Endodermal cell (in vitro differentiated cells): ENCODE measurements at regions not wholly inside any gene's neighbourhood (a gene's known extent, or its start where the extent isn't known, plus 50 kb on each side); places are given as distances from the start of the nearest gene placed in this dataset.

Experiments used
- DNase-seq: peaks from one replicate; pipeline ENCODE4 v3.0.0-alpha.2; 2017
- H3K27ac ChIP-seq: 2 replicates; pipeline ENCODE4 v1.5.1; 2013; ENCODE audit warnings: mild to moderate bottlenecking, low read depth, low read length, moderate library complexity
- H3K27me3 ChIP-seq: 2 replicates; pipeline ENCODE4 v1.6.1; 2013; ENCODE audit warnings: mild to moderate bottlenecking, low read length, moderate library complexity; ENCODE audit not compliant: insufficient read depth, control insufficient read depth, poor library complexity, severe bottlenecking
- H3K36me3 ChIP-seq: 2 replicates; pipeline ENCODE4 v1.7.0; 2013; ENCODE audit warnings: mild to moderate bottlenecking, low read length, moderate library complexity; ENCODE audit not compliant: control insufficient read depth, insufficient read depth
- H3K4me1 ChIP-seq: one replicate; pipeline ENCODE4 v1.7.0; 2013; ENCODE audit warnings: low read length; ENCODE audit not compliant: control insufficient read depth, insufficient read depth
- H3K4me3 ChIP-seq: 2 replicates; pipeline ENCODE4 v1.5.1; 2013; ENCODE audit warnings: mild to moderate bottlenecking, low read length, moderate library complexity
- H3K9ac ChIP-seq: 2 replicates; pipeline ENCODE4 v1.6.1; 2013; ENCODE audit warnings: mild to moderate bottlenecking, low read length, moderate library complexity; ENCODE audit not compliant: poor library complexity, severe bottlenecking; ENCODE audit errors: extremely low read depth
- H3K9me3 ChIP-seq: 2 replicates; pipeline ENCODE4 v1.6.1; 2013; ENCODE audit warnings: mild to moderate bottlenecking, low read length, moderate library complexity; ENCODE audit not compliant: control insufficient read depth
- H3K27ac Mint-ChIP-seq: 2 replicates; pipeline ENCODE4 v1.8.0; 2020; ENCODE audit warnings: mixed read lengths
- H3K27me3 Mint-ChIP-seq: 2 replicates; pipeline ENCODE4 v1.8.0; 2021; ENCODE audit warnings: mild to moderate bottlenecking, mixed read lengths; ENCODE audit not compliant: insufficient read depth
- H3K36me3 Mint-ChIP-seq: 2 replicates; pipeline ENCODE4 v1.8.0; 2020; ENCODE audit warnings: low read depth, mixed read lengths
- H3K4me1 Mint-ChIP-seq: 2 replicates; pipeline ENCODE4 v1.8.0; 2020; ENCODE audit warnings: mixed read lengths
- H3K4me3 Mint-ChIP-seq: 2 replicates; pipeline ENCODE4 v1.8.0; 2020; ENCODE audit warnings: mild to moderate bottlenecking, moderate library complexity, mixed read lengths
- H3K9me3 Mint-ChIP-seq: 2 replicates; pipeline ENCODE4 v1.8.0; 2020; ENCODE audit warnings: mild to moderate bottlenecking, mixed read lengths
- WGBS, 2 experiments: methylation state at CpG; one replicate each; pipeline versions ENCODE4 v1.1.5 to v1.1.7; 2013; ENCODE audit warnings: missing lambda C conversion rate in 2 of 2, mixed read lengths in 1 of 2; ENCODE audit not compliant: insufficient coverage in 1 of 2, insufficient read length in 1 of 2; 5-methylcytosine and 5-hydroxymethylcytosine counted together
- TF ChIP-seq, protein P1 (sequence below): fragments of 200-600 bp; sonication (generic); conservative IDR thresholded peaks from 2 replicates; pipeline ENCODE4 v1.5.0; 2021; ENCODE audit warnings: antibody characterized with exemption, mild to moderate bottlenecking

DNA sequence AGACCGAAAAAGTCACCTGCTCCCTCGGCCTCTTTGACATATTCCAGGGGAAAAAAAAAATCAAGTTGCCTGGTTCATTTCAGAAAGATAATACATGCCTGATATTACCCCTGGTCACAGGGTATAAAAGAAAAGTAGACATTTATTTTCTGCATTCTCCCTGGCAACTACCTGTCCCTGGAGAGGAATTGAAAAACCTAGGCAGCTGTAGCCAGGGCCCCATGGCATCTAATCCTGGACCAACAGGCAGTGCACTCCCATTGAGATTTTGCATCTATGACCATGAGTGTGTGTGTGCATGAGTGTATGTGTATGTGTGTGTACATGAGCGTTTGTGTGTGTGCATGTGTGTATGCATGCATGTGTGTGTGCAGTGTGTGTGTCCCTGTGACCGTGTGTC, 338.2 kb upstream of the PFKP start:
- no peaks in the 10 kb centered on the region for H3K27me3 Mint-ChIP-seq
- Histone ChIP-seq H3K36me3 (no peaks in the 10 kb centered on the region), H3K27me3 (no peaks in the 10 kb centered on the region), H3K4me3 (no peak overlapping the region), H3K4me1 (no peaks in the 10 kb centered on the region), H3K9ac (no peak overlapping the region), H3K27ac (no peak overlapping the region), H3K9me3 (no peaks in the 10 kb centered on the region)
- no peaks in the 10 kb centered on the region for H3K36me3 Mint-ChIP-seq
- WGBS, 2 experiments: 87 to 94% methylated on average over 2 to 4 of the region's 4 CpGs
- H3K4me3 Mint-ChIP-seq: no peak overlapping the region
- H3K27ac Mint-ChIP-seq: no peak overlapping the region
- H3K9me3 Mint-ChIP-seq: no peaks in the 10 kb centered on the region
- no peak for DNase-seq
- H3K4me1 Mint-ChIP-seq: no peaks in the 10 kb centered on the region
- TF ChIP-seq, protein P1, sequence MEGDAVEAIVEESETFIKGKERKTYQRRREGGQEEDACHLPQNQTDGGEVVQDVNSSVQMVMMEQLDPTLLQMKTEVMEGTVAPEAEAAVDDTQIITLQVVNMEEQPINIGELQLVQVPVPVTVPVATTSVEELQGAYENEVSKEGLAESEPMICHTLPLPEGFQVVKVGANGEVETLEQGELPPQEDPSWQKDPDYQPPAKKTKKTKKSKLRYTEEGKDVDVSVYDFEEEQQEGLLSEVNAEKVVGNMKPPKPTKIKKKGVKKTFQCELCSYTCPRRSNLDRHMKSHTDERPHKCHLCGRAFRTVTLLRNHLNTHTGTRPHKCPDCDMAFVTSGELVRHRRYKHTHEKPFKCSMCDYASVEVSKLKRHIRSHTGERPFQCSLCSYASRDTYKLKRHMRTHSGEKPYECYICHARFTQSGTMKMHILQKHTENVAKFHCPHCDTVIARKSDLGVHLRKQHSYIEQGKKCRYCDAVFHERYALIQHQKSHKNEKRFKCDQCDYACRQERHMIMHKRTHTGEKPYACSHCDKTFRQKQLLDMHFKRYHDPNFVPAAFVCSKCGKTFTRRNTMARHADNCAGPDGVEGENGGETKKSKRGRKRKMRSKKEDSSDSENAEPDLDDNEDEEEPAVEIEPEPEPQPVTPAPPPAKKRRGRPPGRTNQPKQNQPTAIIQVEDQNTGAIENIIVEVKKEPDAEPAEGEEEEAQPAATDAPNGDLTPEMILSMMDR: no peak

DNA sequence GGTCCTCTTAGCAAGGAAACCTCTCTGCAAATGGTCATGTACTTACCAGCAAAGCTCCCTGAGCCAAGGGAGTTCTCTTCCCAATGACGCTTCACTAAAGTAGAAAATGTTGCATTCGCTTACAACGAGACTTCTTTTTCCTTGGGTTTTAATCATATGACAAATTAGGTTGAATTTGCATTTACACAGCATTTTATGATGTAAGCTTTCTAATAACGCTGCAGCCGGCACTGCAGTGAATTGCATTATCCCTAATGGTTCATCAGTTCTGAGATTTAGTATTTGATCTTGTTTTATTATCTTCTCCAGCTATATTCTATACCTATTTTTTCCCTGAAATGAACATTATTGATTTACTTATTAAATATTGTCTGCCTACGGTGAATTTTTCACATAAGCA, 339.3 kb upstream of the PFKP start:
- Histone ChIP-seq H3K4me1 (no peaks in the 10 kb centered on the region), H3K27ac (no peak overlapping the region), H3K9me3 (no peaks in the 10 kb centered on the region), H3K27me3 (no peaks in the 10 kb centered on the region), H3K4me3 (no peak overlapping the region), H3K9ac (no peak overlapping the region), H3K36me3 (no peaks in the 10 kb centered on the region)
- no peaks in the 10 kb centered on the region for H3K4me1 Mint-ChIP-seq
- H3K27me3 Mint-ChIP-seq: no peaks in the 10 kb centered on the region
- H3K36me3 Mint-ChIP-seq: no peaks in the 10 kb centered on the region
- no peak overlapping the region for H3K27ac Mint-ChIP-seq
- DNase-seq: no peak
- no peaks in the 10 kb centered on the region for H3K9me3 Mint-ChIP-seq
- TF ChIP-seq, protein P1: no peak
- 97% methylated on average over 3 to 6 of the region's 6 CpGs for WGBS, 2 experiments
- no peak overlapping the region for H3K4me3 Mint-ChIP-seq

DNA sequence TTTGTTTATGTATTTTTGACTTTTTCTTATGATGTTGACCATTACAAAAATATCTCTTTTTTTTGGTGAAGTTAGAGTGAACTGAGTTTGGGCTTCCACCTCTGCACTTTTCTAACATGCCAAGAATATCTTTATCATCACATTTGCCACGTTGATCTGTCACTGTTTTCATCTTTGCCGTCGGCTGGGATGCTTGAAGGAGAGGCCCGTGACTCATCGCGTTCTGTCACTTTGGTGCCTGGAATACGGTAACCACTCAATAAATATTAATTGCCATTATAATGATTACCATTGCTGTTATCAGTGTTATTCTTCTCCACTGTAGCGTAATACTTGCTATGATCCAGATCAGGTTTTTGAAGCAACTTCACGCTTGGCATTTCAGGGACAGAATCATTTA, 350.8 kb upstream of the PFKP start:
- Mint-ChIP-seq H3K27me3 (no peaks in the 10 kb centered on the region), H3K36me3 (no peaks in the 10 kb centered on the region), H3K27ac (no peak overlapping the region), H3K4me1 (peaks cover 7% of the 10 kb centered on the region), H3K4me3 (no peak overlapping the region), H3K9me3 (peaks cover 2% of the 10 kb centered on the region)
- whole genome bisulfite sequencing, 2 experiments: 91 to 95% methylated on average over 8 to 9 of the region's 9 CpGs
- TF ChIP-seq, protein P1: no peak
- no peak for DNase-seq
- H3K4me1 ChIP-seq: no peaks in the 10 kb centered on the region
- H3K36me3 ChIP-seq: no peaks in the 10 kb centered on the region
- no peak overlapping the region for H3K27ac ChIP-seq
- H3K9me3 ChIP-seq: no peaks in the 10 kb centered on the region
- H3K9ac ChIP-seq: no peak overlapping the region
- H3K27me3 ChIP-seq: no peaks in the 10 kb centered on the region
- no peak overlapping the region for H3K4me3 ChIP-seq
